B cell (primary cell): ENCODE measurements at regions not wholly inside any gene's neighbourhood (a gene's known extent, or its start where the extent isn't known, plus 50 kb on each side); places are given as distances from the start of the nearest gene placed in this dataset.
"Not testable (repeated sequence)": the region's sequence is repeated elsewhere in the genome, so short reads cannot be mapped to it uniquely, and the experiment has no call there.

Experiments used
- ATAC-seq: fragments of 200-7000 bp; cut with Tn5 transposase; one replicate; pipeline ENCODE4 v1.10.0; 2021; ENCODE audit warnings: low read depth, mild to moderate bottlenecking, moderate number of reproducible peaks, moderate library complexity
- CTCF ChIA-PET: fragments of 350-600 bp; sonication (Branson Sonifier 250); formaldehyde crosslinking; loops from one replicate; lab custom pipeline; 2021; ENCODE audit warnings: antibody characterized with exemption, inconsistent platforms; lab: Charles Lee
- POLR2A ChIA-PET: fragments of 350-600 bp; sonication (Branson Sonifier 250); formaldehyde crosslinking; loops from one replicate; lab custom pipeline; 2021; ENCODE audit warnings: antibody characterized with exemption; lab: Charles Lee
- DNase-seq: peaks from one replicate; pipeline ENCODE4 v3.0.0; 2013
- H2AFZ ChIP-seq: 2 replicates; pipeline ENCODE4 v1.6.1; 2012; ENCODE audit warnings: mild to moderate bottlenecking, low read depth, low read length; ENCODE audit not compliant: insufficient read depth, poor library complexity, severe bottlenecking
- H3K27ac ChIP-seq, 2 donors: 1 replicate in 1 of 2; 2 replicates in 1 of 2; pipeline ENCODE4 v1.5.1; 2012 to 2013; ENCODE audit warnings: low read length in 2 of 2, mild to moderate bottlenecking in 2 of 2, moderate library complexity in 1 of 2
- H3K27me3 ChIP-seq, 4 experiments: fragments of 200-600 bp in 1 of 4; sonication (generic) in 1 of 4; replicated peaks in 1 of 4; 1 replicate in 2 of 4; 2 replicates in 2 of 4; pipeline versions ENCODE4 v1.6.1 to v1.7.0; 2013 to 2016; ENCODE audit warnings: low read length in 3 of 4, mild to moderate bottlenecking in 2 of 4, mixed read lengths in 1 of 4, moderate library complexity in 1 of 4; ENCODE audit not compliant: insufficient read depth in 4 of 4, control insufficient read depth in 3 of 4; ENCODE audit errors: control extremely low read depth in 1 of 4
- H3K36me3 ChIP-seq, 2 experiments: replicated peaks in 1 of 2; 1 replicate in 1 of 2; 2 replicates in 1 of 2; pipeline versions ENCODE4 v1.6.1 to v1.7.1; 2013; ENCODE audit warnings: low read length in 1 of 2; ENCODE audit not compliant: insufficient read depth in 2 of 2, control insufficient read depth in 1 of 2; ENCODE audit errors: control extremely low read depth in 1 of 2, extremely low read depth in 1 of 2
- H3K4me1 ChIP-seq, 2 donors: fragments of 200-600 bp in 1 of 2; sonication (generic) in 1 of 2; 1 replicate in 1 of 2; 2 replicates in 1 of 2; pipeline versions ENCODE4 v1.5.1 to v1.6.1; 2013 to 2017; ENCODE audit warnings: low read length in 2 of 2; ENCODE audit not compliant: control insufficient read depth in 2 of 2, insufficient read depth in 2 of 2
- H3K4me2 ChIP-seq: replicated peaks from 2 replicates; pipeline ENCODE3; 2012; ENCODE audit warnings: mild to moderate bottlenecking, low read depth, low read length; ENCODE audit not compliant: poor library complexity, severe bottlenecking
- H3K4me3 ChIP-seq, 5 experiments: fragments of 200-600 bp in 1 of 5; sonication (generic) in 1 of 5; 1 replicate in 3 of 5; 2 replicates in 2 of 5; pipeline versions ENCODE4 v1.5.1 to v1.7.0; 2011 to 2016; ENCODE audit warnings: low read length in 4 of 5, mild to moderate bottlenecking in 4 of 5, low read depth in 2 of 5, control low read depth in 1 of 5, moderate library complexity in 1 of 5; ENCODE audit not compliant: insufficient read depth in 1 of 5; ENCODE audit errors: control extremely low read depth in 1 of 5, extremely low read depth in 1 of 5
- H3K79me2 ChIP-seq: fragments of 200-600 bp; sonication (generic); one replicate; pipeline ENCODE4 v1.6.0; 2016; ENCODE audit warnings: low read length; ENCODE audit not compliant: control insufficient read depth, insufficient read depth
- H3K9ac ChIP-seq: fragments of 200-600 bp; sonication (generic); 2 replicates; pipeline ENCODE4 v1.6.1; 2017; ENCODE audit warnings: mild to moderate bottlenecking, low read length, moderate library complexity
- H3K9me3 ChIP-seq, 3 donors: one replicate each; pipeline versions ENCODE4 v1.6.1 to v1.7.1; 2013; ENCODE audit warnings: low read length in 2 of 3; ENCODE audit not compliant: control insufficient read depth in 2 of 3, insufficient read depth in 1 of 3; ENCODE audit errors: control extremely low read depth in 1 of 3
- H4K20me1 ChIP-seq: 2 replicates; pipeline ENCODE4 v1.6.0; 2012; ENCODE audit warnings: mild to moderate bottlenecking, low read length; ENCODE audit not compliant: insufficient read depth, control insufficient read depth, poor library complexity, severe bottlenecking
- H3K27ac Mint-ChIP-seq: one replicate; pipeline ENCODE4 v1.8.0; 2021; ENCODE audit warnings: mixed read lengths
- H3K27me3 Mint-ChIP-seq: one replicate; pipeline ENCODE4 v1.8.0; 2021; ENCODE audit warnings: mixed read lengths
- H3K4me1 Mint-ChIP-seq: one replicate; pipeline ENCODE4 v1.8.0; 2021; ENCODE audit warnings: mixed read lengths
- H3K4me3 Mint-ChIP-seq: one replicate; pipeline ENCODE4 v1.8.0; 2021; ENCODE audit warnings: mixed read lengths
- H3K9me3 Mint-ChIP-seq: one replicate; pipeline ENCODE4 v1.8.0; 2022; ENCODE audit warnings: mixed read lengths; ENCODE audit not compliant: insufficient read depth
- CTCF ChIP-seq: fragments of 200-600 bp; IDR thresholded peaks from one replicate; pipeline ENCODE4 v1.8.0; 2022; ENCODE audit warnings: antibody characterized with exemption, mild to moderate bottlenecking
- EZH2 ChIP-seq: IDR thresholded peaks from 2 replicates; pipeline ENCODE4 v1.6.1; 2012; ENCODE audit warnings: borderline replicate concordance, low read depth, mild to moderate bottlenecking, moderate library complexity, low read length; ENCODE audit not compliant: insufficient read depth, poor library complexity, severe bottlenecking
- WGBS: methylation state at CpG from one replicate; pipeline ENCODE4 v1.1.5; 2013; ENCODE audit warnings: missing lambda C conversion rate; ENCODE audit not compliant: insufficient coverage; 5-methylcytosine and 5-hydroxymethylcytosine counted together
- intact Hi-C: fragments of 100-400 bp; cut with micrococcal nuclease; formaldehyde crosslinking; loops from one replicate; pipeline ENCODE4 v1.10.0; 2022

DNA sequence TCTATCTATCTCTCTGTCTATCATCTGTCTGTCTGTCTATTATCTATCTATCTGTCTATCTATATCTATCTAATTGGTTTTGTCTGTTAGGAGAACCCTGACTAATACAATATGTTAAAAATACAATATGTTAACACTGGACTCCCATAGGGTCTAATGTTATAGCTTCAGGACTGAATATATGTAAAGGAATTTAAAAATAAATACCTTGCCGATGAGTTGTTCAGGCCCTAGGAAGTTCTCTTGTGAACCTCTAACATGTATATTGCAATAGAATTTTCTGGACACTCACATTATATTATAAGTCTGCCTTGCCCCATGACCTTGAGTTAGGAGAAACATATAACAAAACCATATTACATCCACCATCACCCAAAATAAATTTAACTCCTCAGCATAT is 900.6 kb downstream of the NCAM2 start:
- H3K27ac Mint-ChIP-seq, result no peak overlapping the region
- no CpG with 5 or more reads among the region's 1 CpG for WGBS

DNA sequence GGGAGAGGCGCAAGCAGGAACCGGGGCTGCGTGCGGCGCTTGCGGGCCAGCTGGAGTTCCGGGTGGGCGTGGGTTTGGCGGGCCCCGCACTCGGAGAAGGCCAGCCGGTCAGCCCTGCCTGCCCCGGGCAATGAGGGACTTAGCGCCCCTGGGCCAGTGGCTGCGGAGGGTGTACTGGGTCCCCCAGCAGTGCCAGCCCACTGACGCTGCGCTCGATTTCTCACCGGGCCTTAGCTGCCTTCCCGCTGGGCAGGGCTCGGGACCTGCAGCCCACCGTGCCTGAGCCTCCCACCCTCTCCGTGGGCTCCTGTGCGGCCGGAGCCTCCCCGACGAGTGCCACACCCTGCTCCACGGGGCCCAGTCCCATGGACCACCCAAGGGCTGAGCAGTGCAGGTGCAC is 904.2 kb downstream of the NCAM2 start:
- H3K4me3 ChIP-seq, H3K9me3 Mint-ChIP-seq, H3K36me3 ChIP-seq, H3K27ac Mint-ChIP-seq, H3K9ac ChIP-seq, DNase-seq, H3K79me2 ChIP-seq, H3K27me3 ChIP-seq, H3K4me3 Mint-ChIP-seq, H2AFZ ChIP-seq, H4K20me1 ChIP-seq, CTCF ChIA-PET, intact Hi-C loops, H3K4me1 Mint-ChIP-seq, H3K4me1 ChIP-seq, H3K27me3 Mint-ChIP-seq, H3K4me2 ChIP-seq, H3K27ac ChIP-seq, POLR2A ChIA-PET, ATAC-seq: not testable (repeated sequence)
- H3K9me3 ChIP-seq, result peaks cover 0 to 18% (median 0%) of the 10 kb centered on the region in 3 donors
- 95% methylated on average over 28 of the region's 28 CpGs for WGBS

More for the DNA sequence above, 900.6 kb downstream of the NCAM2 start:
- intact Hi-C loops, result no loop called here
- TF ChIP-seq CTCF (no peak), EZH2 (no peak)
- H3K9me3 Mint-ChIP-seq, result peaks cover 8% of the 10 kb centered on the region
- H3K4me1 ChIP-seq, result no peaks in the 10 kb centered on the region
- no peak overlapping the region for H3K27ac ChIP-seq
- H3K4me1 Mint-ChIP-seq, result no peaks in the 10 kb centered on the region
- H3K4me2 ChIP-seq, result no peak overlapping the region
- H3K4me3 Mint-ChIP-seq, result no peak overlapping the region
- POLR2A ChIA-PET, result no interaction called here
- no peaks in the 10 kb centered on the region for H3K36me3 ChIP-seq
- no peaks in the 10 kb centered on the region for H4K20me1 ChIP-seq
- no peaks in the 10 kb centered on the region for H3K79me2 ChIP-seq
- H3K9ac ChIP-seq, result no peak overlapping the region
- H3K27me3 ChIP-seq, result no peaks in the 10 kb centered on the region
- no peak for ATAC-seq
- CTCF ChIA-PET, result no interaction called here
- H2AFZ ChIP-seq, result no peak overlapping the region
- peaks cover 0 to 25% (median 2%) of the 10 kb centered on the region in 3 donors for H3K9me3 ChIP-seq
- no peak for DNase-seq
- H3K27me3 Mint-ChIP-seq, result no peaks in the 10 kb centered on the region
- H3K4me3 ChIP-seq, result no peak overlapping the region
